ENCODE measurements at regions not wholly inside any gene's neighbourhood (a gene's known extent, or its start where the extent isn't known, plus 50 kb on each side); places are given as distances from the start of the nearest gene placed in this dataset.

DNA sequence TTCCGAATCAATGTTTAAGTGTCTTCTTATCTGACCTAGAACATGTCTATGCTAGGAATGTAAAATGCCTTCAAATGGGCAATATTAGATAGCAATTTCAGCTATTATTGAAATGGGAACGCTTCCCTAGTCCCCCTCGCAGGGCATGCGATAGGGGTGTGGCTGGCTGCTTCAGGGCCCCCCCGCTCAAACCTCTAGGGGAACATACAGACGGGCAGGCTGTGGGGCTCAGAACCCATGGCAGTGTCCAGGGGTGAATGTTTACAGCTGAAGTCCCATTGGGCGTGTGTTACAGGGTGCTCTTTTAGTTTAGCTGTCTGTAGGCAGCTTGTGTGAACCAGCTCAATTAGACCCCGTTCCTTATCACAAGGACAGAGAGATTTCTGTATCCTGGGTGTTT, 315.9 kb downstream of the DSEL start:
- ATAC-seq (no peak), DNase-seq (no peak)
- Mint-ChIP-seq H3K4me1 (no peaks in the 10 kb centered on the region), H3K4me3 (no peak overlapping the region), H3K36me3 (ENCODE audit: low read depth) (no peaks in the 10 kb centered on the region), H3K27me3 (no peaks in the 10 kb centered on the region), H3K27ac (no peak overlapping the region), H3K9me3 (no peaks in the 10 kb centered on the region)

DNA sequence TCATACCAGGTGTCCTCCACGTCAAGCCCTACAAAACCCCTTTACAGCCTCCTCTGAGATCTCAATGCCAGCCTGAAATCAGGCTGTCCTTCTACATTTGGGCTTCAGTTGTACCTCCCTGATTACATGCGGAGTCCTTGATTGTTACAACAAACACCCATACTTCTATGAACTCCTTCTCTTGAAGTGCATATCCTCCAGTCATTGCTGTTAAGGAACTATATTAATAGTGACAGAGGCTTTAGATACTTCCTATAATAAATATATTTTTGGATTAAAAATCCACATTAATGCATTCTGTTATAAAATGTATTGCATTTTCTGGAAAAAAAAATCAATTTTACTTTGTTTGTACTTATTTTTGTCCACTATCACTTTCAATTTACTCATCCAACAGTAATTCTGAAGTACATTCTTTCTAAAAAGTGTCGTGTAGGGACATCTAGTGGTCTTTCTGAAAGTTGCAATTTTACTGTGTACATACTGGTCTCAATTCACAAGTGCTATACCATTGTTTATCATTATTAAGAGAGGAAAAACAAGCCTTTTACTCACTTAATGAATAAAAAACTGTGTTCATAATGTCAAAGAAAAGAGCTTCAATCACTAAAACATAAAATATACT, 316.4 kb downstream of the DSEL start:
- no peaks in the 10 kb centered on the region for H3K4me1 Mint-ChIP-seq
- no peak overlapping the region for H3K4me3 Mint-ChIP-seq
- ATAC-seq (no peak), DNase-seq (no peak)
- no peaks in the 10 kb centered on the region for H3K9me3 Mint-ChIP-seq
- H3K36me3 Mint-ChIP-seq (ENCODE audit: low read depth), result no peaks in the 10 kb centered on the region
- H3K27me3 Mint-ChIP-seq, result no peaks in the 10 kb centered on the region
- H3K27ac Mint-ChIP-seq, result no peak overlapping the region

DNA sequence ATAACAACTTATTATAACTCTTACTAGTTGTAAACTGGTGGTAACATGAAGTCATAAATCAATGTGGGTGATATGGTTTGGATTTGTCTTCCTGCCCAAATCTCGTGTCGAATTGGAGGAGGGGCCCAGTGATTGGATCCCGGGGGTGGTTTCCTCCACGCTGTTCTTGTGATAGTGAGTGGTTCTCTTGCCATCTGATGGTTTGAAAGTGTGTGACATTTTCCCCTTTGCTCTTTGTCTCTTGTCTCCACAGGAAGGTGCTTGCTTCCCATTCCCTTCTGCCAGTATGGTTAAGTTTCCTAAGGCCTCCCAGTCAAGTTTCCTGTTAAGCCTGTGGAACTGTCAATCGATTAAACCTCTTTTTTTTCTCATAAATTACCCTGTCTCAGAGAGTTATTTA, 321.6 kb downstream of the DSEL start:
- Mint-ChIP-seq H3K4me1 (peaks cover 3% of the 10 kb centered on the region), H3K9me3 (no peaks in the 10 kb centered on the region), H3K4me3 (no peak overlapping the region), H3K27me3 (peaks cover 2% of the 10 kb centered on the region), H3K36me3 (ENCODE audit: low read depth) (no peaks in the 10 kb centered on the region), H3K27ac (no peak overlapping the region)
- DNase-seq, result no peak
- no peak for ATAC-seq

DNA sequence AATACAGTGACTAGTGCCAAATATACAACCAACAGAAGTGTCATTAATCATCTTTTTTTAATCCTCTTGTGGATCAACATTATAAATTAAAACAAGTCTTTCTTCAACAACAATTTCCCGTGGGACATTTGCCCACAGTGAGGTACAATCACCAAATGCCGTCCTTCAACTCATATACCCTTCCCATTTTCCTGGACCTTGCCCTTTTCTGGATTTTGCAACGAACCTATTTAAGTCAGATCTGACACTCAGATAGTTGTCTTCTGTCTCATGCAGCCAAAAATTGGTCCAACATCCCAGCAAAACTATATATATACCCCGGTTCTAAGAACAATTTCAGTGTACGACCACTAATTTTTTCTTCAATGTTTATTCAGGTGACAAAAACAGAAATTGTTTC, 324.0 kb downstream of the DSEL start:
- Mint-ChIP-seq H3K9me3 (no peaks in the 10 kb centered on the region), H3K4me1 (peaks cover 3% of the 10 kb centered on the region), H3K27me3 (peaks cover 6% of the 10 kb centered on the region), H3K4me3 (no peak overlapping the region), H3K36me3 (ENCODE audit: low read depth) (no peaks in the 10 kb centered on the region), H3K27ac (no peak overlapping the region)
- DNase-seq (no peak), ATAC-seq (no peak)

DNA sequence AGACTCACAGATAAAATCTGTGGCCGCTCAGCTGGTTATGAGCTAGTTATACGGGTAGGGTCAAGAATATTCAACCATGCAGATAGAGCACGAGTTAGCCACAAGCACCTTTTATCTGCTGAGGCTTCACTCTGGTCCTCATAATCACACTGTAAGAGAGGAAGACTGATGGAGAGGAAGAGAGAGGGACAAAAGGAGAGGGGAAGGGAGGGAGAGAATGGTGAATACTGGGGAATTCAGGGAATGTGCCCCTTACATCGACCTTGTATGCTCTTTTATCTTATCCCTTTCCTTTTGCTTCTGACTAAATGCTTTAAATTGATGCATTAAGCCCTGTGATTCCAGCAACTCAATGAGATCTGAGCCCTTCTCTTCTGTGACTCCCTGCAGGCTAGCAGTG, 333.1 kb downstream of the DSEL start:
- DNase-seq (no peak), ATAC-seq (no peak)
- H3K36me3 Mint-ChIP-seq (ENCODE audit: low read depth), result no peaks in the 10 kb centered on the region
- H3K4me3 Mint-ChIP-seq, result no peak overlapping the region
- no peaks in the 10 kb centered on the region for H3K4me1 Mint-ChIP-seq
- H3K27me3 Mint-ChIP-seq, result peaks cover 14% of the 10 kb centered on the region
- no peaks in the 10 kb centered on the region for H3K9me3 Mint-ChIP-seq
- H3K27ac Mint-ChIP-seq, result no peak overlapping the region

DNA sequence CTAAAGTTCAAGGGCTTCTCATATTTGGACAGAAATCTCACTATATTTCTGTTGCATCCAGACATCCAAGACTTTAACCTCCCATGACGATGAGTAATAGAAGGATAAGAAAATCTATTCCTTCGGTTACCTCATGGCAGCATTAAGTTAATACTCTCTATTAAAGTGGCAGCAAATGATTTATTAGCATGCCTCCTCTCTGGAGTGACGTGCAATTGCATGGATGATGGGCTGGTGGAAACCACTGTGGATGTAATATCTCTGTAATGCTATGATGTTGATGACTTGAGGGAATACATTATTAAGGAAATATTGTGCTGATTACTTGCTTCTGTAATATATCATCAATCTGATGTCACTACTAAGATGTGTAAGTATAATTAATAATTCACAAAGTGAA, 336.8 kb downstream of the DSEL start:
- H3K36me3 Mint-ChIP-seq (ENCODE audit: low read depth), result no peaks in the 10 kb centered on the region
- H3K4me1 Mint-ChIP-seq, result no peaks in the 10 kb centered on the region
- H3K9me3 Mint-ChIP-seq, result no peaks in the 10 kb centered on the region
- no peak for ATAC-seq
- H3K4me3 Mint-ChIP-seq, result no peak overlapping the region
- peaks cover 13% of the 10 kb centered on the region for H3K27me3 Mint-ChIP-seq
- no peak overlapping the region for H3K27ac Mint-ChIP-seq
- DNase-seq, result no peak

DNA sequence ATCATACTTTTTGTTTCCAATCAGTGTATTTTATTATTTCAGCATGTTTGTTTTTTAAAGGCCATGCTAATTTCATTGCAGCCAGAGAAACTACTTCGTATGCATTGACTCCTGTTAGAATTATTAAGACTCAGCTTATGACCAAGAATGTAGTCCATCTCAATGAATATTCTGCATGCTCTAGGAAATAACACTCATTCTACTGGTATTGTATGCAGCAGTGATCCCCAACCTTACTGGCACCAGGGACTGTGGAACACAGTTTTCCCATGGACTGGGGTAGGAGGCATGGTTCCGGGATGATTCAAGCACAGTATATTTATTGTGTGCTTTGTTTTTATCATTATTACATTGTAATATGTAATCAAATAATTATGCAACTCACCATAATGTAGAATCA, 356.9 kb downstream of the DSEL start:
- H3K4me3 Mint-ChIP-seq, result no peak overlapping the region
- no peaks in the 10 kb centered on the region for H3K36me3 Mint-ChIP-seq (ENCODE audit: low read depth)
- H3K4me1 Mint-ChIP-seq, result no peaks in the 10 kb centered on the region
- DNase-seq (no peak), ATAC-seq (no peak)
- H3K27me3 Mint-ChIP-seq, result no peaks in the 10 kb centered on the region
- H3K9me3 Mint-ChIP-seq, result no peaks in the 10 kb centered on the region
- H3K27ac Mint-ChIP-seq, result no peak overlapping the region

DNA sequence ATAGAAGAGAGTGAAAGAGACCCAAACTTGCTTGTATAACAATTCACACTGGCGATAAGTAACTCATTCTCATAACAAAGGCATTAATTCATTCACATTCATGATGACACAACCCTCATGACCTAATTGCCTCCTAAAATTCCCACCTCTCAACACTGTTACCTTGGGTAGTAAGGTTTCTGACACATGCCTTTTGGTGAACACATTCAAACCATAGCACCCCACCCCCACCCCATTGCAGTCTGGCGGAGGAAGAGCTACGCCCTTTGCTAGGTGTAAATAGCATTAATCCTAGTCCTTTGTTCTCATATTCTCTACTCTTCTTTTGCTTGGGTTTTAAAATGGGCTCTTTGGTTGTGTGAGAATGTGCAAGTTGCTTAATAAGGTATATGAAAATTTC, 361.5 kb downstream of the DSEL start:
- no peaks in the 10 kb centered on the region for H3K9me3 Mint-ChIP-seq
- no peak overlapping the region for H3K4me3 Mint-ChIP-seq
- DNase-seq (no peak), ATAC-seq (no peak)
- H3K27me3 Mint-ChIP-seq, result no peaks in the 10 kb centered on the region
- no peaks in the 10 kb centered on the region for H3K36me3 Mint-ChIP-seq (ENCODE audit: low read depth)
- no peak overlapping the region for H3K27ac Mint-ChIP-seq
- no peaks in the 10 kb centered on the region for H3K4me1 Mint-ChIP-seq

DNA sequence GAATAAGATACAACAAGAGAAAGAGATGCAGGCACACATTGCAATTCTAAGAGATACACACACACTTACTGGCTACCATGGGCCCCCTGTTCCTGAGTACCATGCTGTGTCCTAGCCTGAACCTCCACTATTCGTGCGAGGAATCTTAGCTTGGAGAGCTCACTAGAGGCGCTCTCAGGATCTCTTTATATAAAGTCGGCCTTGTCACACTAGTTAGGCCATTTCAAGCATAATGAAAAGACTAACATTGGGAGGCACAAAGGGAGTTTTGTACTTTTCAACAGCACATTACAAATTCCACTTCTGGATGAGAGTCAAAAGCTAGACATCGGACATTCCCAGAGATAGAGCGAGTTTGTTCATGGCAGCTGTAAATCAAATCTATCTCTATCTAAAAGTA, 365.2 kb downstream of the DSEL start:
- Mint-ChIP-seq H3K36me3 (ENCODE audit: low read depth) (no peaks in the 10 kb centered on the region), H3K4me3 (no peak overlapping the region), H3K27me3 (no peaks in the 10 kb centered on the region), H3K4me1 (no peaks in the 10 kb centered on the region), H3K27ac (no peak overlapping the region), H3K9me3 (no peaks in the 10 kb centered on the region)
- ATAC-seq (no peak), DNase-seq (no peak)

DNA sequence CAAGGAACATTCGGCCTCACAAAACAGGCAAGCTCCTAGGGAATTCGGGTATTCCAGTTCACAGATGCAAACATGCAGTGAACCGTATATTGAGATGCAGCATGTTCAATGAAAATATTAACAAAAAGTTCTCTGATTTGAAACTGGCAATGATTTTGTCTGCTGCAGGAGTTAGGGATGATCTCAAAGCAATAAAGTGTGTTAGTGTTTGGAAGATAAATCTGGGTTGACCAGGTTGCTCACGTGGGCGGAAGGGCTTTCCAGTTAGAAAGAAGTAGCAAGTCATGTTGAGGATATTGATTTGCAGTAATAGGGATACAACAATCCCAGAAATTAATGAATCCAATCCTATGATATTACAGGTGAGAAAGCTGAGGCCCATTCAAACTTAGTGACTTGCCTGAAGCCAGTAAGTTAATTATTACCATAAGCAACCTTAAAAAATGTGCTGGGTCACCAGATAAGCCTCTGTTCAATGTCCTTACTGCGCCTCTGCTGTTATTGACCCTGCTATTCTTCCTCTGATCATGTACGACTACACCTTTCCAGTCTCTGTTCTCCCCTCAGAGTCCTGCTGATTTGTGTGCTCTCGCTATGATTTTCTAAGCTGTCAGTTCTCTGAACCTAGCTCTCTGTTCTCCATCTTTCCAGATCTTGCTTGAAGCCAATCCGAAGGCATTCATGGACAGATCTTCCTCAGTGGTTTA, 370.8 kb downstream of the DSEL start:
- Mint-ChIP-seq H3K27ac (no peak overlapping the region), H3K36me3 (ENCODE audit: low read depth) (no peaks in the 10 kb centered on the region), H3K4me3 (no peak overlapping the region), H3K4me1 (no peaks in the 10 kb centered on the region), H3K27me3 (no peaks in the 10 kb centered on the region), H3K9me3 (no peaks in the 10 kb centered on the region)
- ATAC-seq, result no peak
- no peak for DNase-seq

DNA sequence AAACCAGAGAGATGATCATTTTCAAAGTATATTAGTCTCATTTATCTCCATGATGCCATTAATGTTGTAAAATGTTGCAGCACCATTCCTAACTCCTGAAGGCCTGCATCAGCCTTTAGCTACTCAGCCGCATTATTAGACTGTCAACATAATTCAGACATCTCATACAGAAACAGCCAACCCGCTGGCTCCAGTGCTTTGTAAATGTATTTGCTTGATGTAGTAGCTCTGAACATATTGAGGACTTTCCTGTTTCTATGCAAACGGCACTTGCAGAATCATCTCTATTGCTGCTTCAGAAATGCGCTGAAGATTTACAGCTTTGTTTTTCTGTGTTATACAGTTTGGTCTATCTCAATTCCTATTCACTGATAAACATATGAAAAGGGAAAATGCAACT, 372.2 kb downstream of the DSEL start:
- Mint-ChIP-seq H3K4me1 (no peaks in the 10 kb centered on the region), H3K9me3 (no peaks in the 10 kb centered on the region), H3K36me3 (ENCODE audit: low read depth) (no peaks in the 10 kb centered on the region), H3K4me3 (no peak overlapping the region), H3K27me3 (no peaks in the 10 kb centered on the region), H3K27ac (no peak overlapping the region)
- DNase-seq (no peak), ATAC-seq (no peak)

DNA sequence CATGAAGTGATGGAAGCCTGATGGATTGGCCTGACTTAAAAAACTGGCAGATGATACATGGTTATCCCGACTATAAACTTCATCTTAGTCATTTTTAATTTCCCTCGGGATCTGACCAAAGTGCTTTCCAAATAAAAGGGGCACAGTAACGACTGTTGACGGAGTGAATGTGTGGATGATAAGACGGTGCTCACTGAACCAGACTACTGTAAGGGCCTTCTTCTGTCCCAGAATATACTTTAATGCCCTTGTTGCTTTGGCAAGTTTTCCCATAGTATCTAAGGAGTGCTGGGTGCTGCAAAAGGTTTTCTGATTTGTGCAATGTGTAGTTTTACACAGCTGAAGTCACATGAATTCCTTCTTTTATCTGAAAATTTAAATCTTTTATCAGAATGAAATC, 373.5 kb downstream of the DSEL start:
- H3K9me3 Mint-ChIP-seq, result no peaks in the 10 kb centered on the region
- no peak overlapping the region for H3K4me3 Mint-ChIP-seq
- H3K36me3 Mint-ChIP-seq (ENCODE audit: low read depth), result no peaks in the 10 kb centered on the region
- no peaks in the 10 kb centered on the region for H3K27me3 Mint-ChIP-seq
- H3K4me1 Mint-ChIP-seq, result no peaks in the 10 kb centered on the region
- DNase-seq, result no peak
- H3K27ac Mint-ChIP-seq, result no peak overlapping the region
- no peak for ATAC-seq

DNA sequence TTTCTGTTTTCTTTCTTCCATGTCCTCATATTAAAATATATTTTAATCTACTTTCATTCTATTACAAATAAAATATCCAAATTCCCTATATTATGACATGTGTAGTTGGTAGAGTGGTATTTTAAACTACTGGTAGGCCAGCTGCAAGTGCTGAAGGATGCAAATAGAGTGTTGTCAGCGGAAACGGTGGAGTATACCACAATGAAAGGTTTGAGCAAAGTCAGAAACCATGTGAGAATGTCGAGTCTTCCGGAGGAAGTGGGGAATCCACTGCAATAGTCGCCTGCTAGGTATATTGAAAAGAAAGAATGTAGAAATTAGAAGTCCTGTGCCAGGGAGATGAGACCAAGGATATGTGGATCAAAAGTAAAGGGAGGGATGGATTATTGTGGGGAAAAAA, 373.9 kb downstream of the DSEL start:
- Mint-ChIP-seq H3K4me3 (no peak overlapping the region), H3K27ac (no peak overlapping the region), H3K36me3 (ENCODE audit: low read depth) (no peaks in the 10 kb centered on the region), H3K4me1 (no peaks in the 10 kb centered on the region), H3K9me3 (no peaks in the 10 kb centered on the region), H3K27me3 (no peaks in the 10 kb centered on the region)
- DNase-seq (no peak), ATAC-seq (no peak)

DNA sequence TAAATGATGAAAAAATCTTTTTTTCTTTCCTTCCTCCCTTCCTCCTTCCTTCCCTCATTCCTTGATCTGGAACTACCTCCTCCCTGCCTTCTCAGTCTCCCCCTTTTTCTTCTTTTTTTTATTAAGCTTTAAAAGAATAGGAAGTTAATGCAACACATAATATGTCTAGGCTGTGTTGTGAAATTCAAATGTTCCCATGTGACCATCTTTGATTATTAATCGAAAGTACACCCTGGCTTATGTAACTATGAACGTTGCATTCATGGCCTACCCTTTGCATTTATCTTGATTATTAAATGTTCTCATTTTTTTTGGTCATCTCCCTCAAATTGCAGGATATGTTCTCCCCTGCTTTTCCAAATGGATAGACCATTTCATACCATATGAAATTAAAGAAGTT, 376.0 kb downstream of the DSEL start:
- H3K4me3 Mint-ChIP-seq, result no peak overlapping the region
- H3K4me1 Mint-ChIP-seq, result no peaks in the 10 kb centered on the region
- DNase-seq (no peak), ATAC-seq (no peak)
- no peaks in the 10 kb centered on the region for H3K36me3 Mint-ChIP-seq (ENCODE audit: low read depth)
- no peaks in the 10 kb centered on the region for H3K27me3 Mint-ChIP-seq
- no peaks in the 10 kb centered on the region for H3K9me3 Mint-ChIP-seq
- no peak overlapping the region for H3K27ac Mint-ChIP-seq

DNA sequence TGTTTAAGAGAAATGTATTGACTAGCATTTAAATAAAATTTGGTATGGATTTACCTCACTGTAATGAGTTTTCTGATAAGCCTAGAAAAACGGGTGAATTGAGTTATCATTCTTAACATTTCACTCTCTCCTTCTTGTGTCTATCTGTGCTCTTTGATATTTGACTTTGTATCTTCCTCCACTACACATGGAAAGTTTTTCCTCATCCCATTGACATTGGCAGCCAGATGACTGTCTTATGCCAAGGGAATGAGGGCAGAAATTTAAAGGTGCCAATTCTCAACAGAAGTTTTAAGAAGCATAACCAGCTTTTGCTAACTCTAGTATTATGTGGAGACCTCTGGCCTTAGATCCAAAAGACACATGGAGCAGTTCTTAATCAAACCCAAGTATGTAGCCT, 376.6 kb downstream of the DSEL start:
- Mint-ChIP-seq H3K4me3 (no peak overlapping the region), H3K4me1 (no peaks in the 10 kb centered on the region), H3K27me3 (no peaks in the 10 kb centered on the region), H3K36me3 (ENCODE audit: low read depth) (no peaks in the 10 kb centered on the region), H3K9me3 (no peaks in the 10 kb centered on the region), H3K27ac (no peak overlapping the region)
- DNase-seq, result no peak
- no peak for ATAC-seq

DNA sequence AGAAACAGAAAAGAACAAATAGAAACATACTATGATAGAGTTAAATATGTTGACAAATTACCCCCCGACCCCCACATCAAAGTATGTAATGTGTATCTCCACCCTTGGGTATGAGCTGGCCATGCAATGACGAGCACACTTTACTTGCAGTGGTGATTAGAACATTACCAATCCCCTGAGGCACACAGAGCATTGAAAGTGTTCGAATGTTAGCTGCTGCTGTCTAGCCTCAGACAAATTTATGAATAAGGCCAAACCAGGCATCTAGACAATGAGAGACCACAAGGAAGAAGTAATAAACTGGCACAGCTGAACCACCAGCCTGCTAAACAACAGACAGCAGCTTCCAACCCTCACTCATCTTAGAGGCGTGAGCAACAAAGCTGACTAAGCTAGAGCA, 380.5 kb downstream of the DSEL start:
- no peaks in the 10 kb centered on the region for H3K36me3 Mint-ChIP-seq (ENCODE audit: low read depth)
- DNase-seq, result no peak
- H3K27me3 Mint-ChIP-seq, result no peaks in the 10 kb centered on the region
- H3K27ac Mint-ChIP-seq, result no peak overlapping the region
- no peaks in the 10 kb centered on the region for H3K4me1 Mint-ChIP-seq
- no peaks in the 10 kb centered on the region for H3K9me3 Mint-ChIP-seq
- no peak for ATAC-seq
- no peak overlapping the region for H3K4me3 Mint-ChIP-seq

Data from activated naive CD8-positive, alpha-beta T cell treated with anti-CD3 and anti-CD28 coated beads, Interleukin-2, amount 50 U/mL, for 24 hours (primary cell).